ENCODE measurements at regions not wholly inside any gene's neighbourhood (a gene's known extent, or its start where the extent isn't known, plus 50 kb on each side); places are given as distances from the start of the nearest gene placed in this dataset.

GRCh38 chr6:113352831-113353230 lies 504.3 kb upstream of the MARCKS start:
- WGBS: 60% methylated on average over 3 of the region's 3 CpGs
- Histone ChIP-seq H3K9me3 (ENCODE audit: control insufficient read depth in 4 of 4, low read length in 3 of 4) (no peaks in the 10 kb centered on the region), H3K36me3 (ENCODE audit: control insufficient read depth in 4 of 4, insufficient read depth in 3 of 4, low read depth in 1 of 4, low read length in 3 of 4) (no peaks in the 10 kb centered on the region), H3K4me3 (ENCODE audit: low read depth in 1 of 3, low read length in 3 of 3) (no peak overlapping the region), H3K9ac (ENCODE audit: low read depth in 1 of 2, low read length in 2 of 2) (no peak overlapping the region), H3K27ac (ENCODE audit: low read depth in 1 of 2, low read length in 2 of 2) (no peak overlapping the region), H3K4me1 (ENCODE audit: control insufficient read depth in 4 of 4, insufficient read depth in 4 of 4, low read length in 3 of 4) (peaks cover 0 to 4% (median 0%) of the 10 kb centered on the region in 4 donors), H3K27me3 (ENCODE audit: control insufficient read depth in 4 of 4, insufficient read depth in 4 of 4, low read length in 3 of 4) (no peaks in the 10 kb centered on the region)
- DNase-seq (ENCODE audit: low spot score): no peak
- TF ChIP-seq SP1 (IDR thresholded peaks at IDR 0.05): no peak
- no peak for TF ChIP-seq EGR1 (IDR thresholded peaks at IDR 0.05; ENCODE audit: low read depth in 2 of 2)
- TF ChIP-seq FOXA1 (IDR thresholded peaks at IDR 0.05): no peak
- TF ChIP-seq TAF1 (conservative IDR thresholded peaks at IDR 0.05): no peak
- no peak for TF ChIP-seq CTCF (IDR thresholded peaks at IDR 0.05; ENCODE audit: low read depth, low read length, missing input control)
- no peak for TF ChIP-seq GABPA (IDR thresholded peaks at IDR 0.05 in 1 of 2, conservative IDR thresholded peaks at IDR 0.05 in 1 of 2)
- TF ChIP-seq RAD21 (IDR thresholded peaks at IDR 0.05): no peak
- TF ChIP-seq MAX (IDR thresholded peaks at IDR 0.05): no peak
- TF ChIP-seq JUND (IDR thresholded peaks at IDR 0.05): no peak
- TF ChIP-seq RXRA (IDR thresholded peaks at IDR 0.05): no peak
- TF ChIP-seq NR2F2 (IDR thresholded peaks at IDR 0.05): no peak
- TF ChIP-seq ATF3 (IDR thresholded peaks at IDR 0.05): no peak
- TF ChIP-seq HNF4G (IDR thresholded peaks at IDR 0.05): no peak
- TF ChIP-seq HNF4A (conservative IDR thresholded peaks at IDR 0.05): no peak
- no peak for TF ChIP-seq ZBTB33 (IDR thresholded peaks at IDR 0.05)

GRCh38 chr6:113353392-113353791 lies 503.8 kb upstream of the MARCKS start:
- DNase-seq (ENCODE audit: low spot score): no peak
- H3K9me3 ChIP-seq (ENCODE audit: control insufficient read depth in 4 of 4, low read length in 3 of 4): no peaks in the 10 kb centered on the region
- TF ChIP-seq EGR1 (IDR thresholded peaks at IDR 0.05; ENCODE audit: low read depth in 2 of 2): no peak
- no peak for TF ChIP-seq YY1 (IDR thresholded peaks at IDR 0.05)
- TF ChIP-seq ZBTB33 (IDR thresholded peaks at IDR 0.05): no peak
- no peak for TF ChIP-seq HNF4A (conservative IDR thresholded peaks at IDR 0.05)
- no peak for TF ChIP-seq GABPA (IDR thresholded peaks at IDR 0.05 in 1 of 2, conservative IDR thresholded peaks at IDR 0.05 in 1 of 2)
- TF ChIP-seq ATF3 (IDR thresholded peaks at IDR 0.05): no peak
- TF ChIP-seq REST (IDR thresholded peaks at IDR 0.05): no peak
- TF ChIP-seq MAX (IDR thresholded peaks at IDR 0.05): no peak
- no peak for TF ChIP-seq CTCF (IDR thresholded peaks at IDR 0.05; ENCODE audit: low read depth, low read length, missing input control)
- TF ChIP-seq FOXA2 (IDR thresholded peaks at IDR 0.05): no peak
- TF ChIP-seq TAF1 (conservative IDR thresholded peaks at IDR 0.05): no peak
- TF ChIP-seq HNF4G (IDR thresholded peaks at IDR 0.05): no peak
- H3K9ac ChIP-seq (ENCODE audit: low read depth in 1 of 2, low read length in 2 of 2): no peak overlapping the region
- peaks cover 0 to 4% (median 0%) of the 10 kb centered on the region in 4 donors for H3K4me1 ChIP-seq (ENCODE audit: control insufficient read depth in 4 of 4, insufficient read depth in 4 of 4, low read length in 3 of 4)
- no peak overlapping the region for H3K4me3 ChIP-seq (ENCODE audit: low read depth in 1 of 3, low read length in 3 of 3)
- H3K36me3 ChIP-seq (ENCODE audit: control insufficient read depth in 4 of 4, insufficient read depth in 3 of 4, low read depth in 1 of 4, low read length in 3 of 4): no peaks in the 10 kb centered on the region
- H3K27me3 ChIP-seq (ENCODE audit: control insufficient read depth in 4 of 4, insufficient read depth in 4 of 4, low read length in 3 of 4): no peaks in the 10 kb centered on the region
- H3K27ac ChIP-seq (ENCODE audit: low read depth in 1 of 2, low read length in 2 of 2): no peak overlapping the region
- WGBS: 88% methylated on average over 2 of the region's 2 CpGs
